ENCODE measurements at regions not wholly inside any gene's neighbourhood (a gene's known extent, or its start where the extent isn't known, plus 50 kb on each side); places are given as distances from the start of the nearest gene placed in this dataset.

GRCh38 chr5:123827811-123828210, 315.8 kb downstream of the CSNK1G3 start:
- TF ChIP-seq CTCF (conservative IDR thresholded peaks at IDR 0.05; ENCODE audit: control insufficient read depth, insufficient read depth, low read depth, low read length) = no peak

GRCh38 chr5:123819833-123820232, 307.9 kb downstream of the CSNK1G3 start:
- peak; percentile 43 for DNase-seq (ENCODE audit: low read depth)
- TF ChIP-seq CTCF (conservative IDR thresholded peaks at IDR 0.05; ENCODE audit: control insufficient read depth, insufficient read depth, low read depth, low read length) = no peak
- H3K4me3 ChIP-seq (ENCODE audit: control insufficient read depth, low read depth, low read length) = no peak overlapping the region

More at GRCh38 chr5:123827811-123828210, 315.8 kb downstream of the CSNK1G3 start:
- DNase-seq (ENCODE audit: low read depth) = no peak
- no peak overlapping the region for H3K4me3 ChIP-seq (ENCODE audit: control insufficient read depth, low read depth, low read length)

DNA sequence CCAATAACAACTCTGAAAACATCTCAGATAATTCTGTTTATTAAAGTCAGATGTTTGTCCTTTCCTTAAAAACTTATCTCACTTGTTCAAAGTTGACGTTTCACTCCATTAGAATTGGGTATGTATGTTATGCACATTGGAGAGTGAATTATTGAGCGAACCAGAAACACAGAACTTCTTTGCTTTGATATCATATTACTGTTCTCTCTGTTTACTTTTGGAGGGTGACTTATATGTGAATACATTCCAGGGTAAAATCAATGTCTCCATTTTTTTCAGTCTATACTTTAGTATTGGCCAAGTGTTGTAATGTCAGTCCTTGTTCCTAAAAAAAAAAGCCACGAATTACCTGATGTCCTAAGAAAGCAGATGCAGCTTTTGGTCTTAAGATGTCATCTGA, 307.4 kb downstream of the CSNK1G3 start:
- no peak for TF ChIP-seq CTCF (conservative IDR thresholded peaks at IDR 0.05; ENCODE audit: control insufficient read depth, insufficient read depth, low read depth, low read length)
- H3K4me3 ChIP-seq (ENCODE audit: control insufficient read depth, low read depth, low read length) = no peak overlapping the region
- DNase-seq (ENCODE audit: low read depth) = no peak

- no peak for DNase-seq (ENCODE audit: low read depth)
- TF ChIP-seq CTCF (conservative IDR thresholded peaks at IDR 0.05; ENCODE audit: control insufficient read depth, insufficient read depth, low read depth, low read length) = no peak
- H3K4me3 ChIP-seq (ENCODE audit: control insufficient read depth, low read depth, low read length) = no peak overlapping the region
Measured at GRCh38 chr5:123817267-123817666, 305.3 kb downstream of the CSNK1G3 start.

DNA sequence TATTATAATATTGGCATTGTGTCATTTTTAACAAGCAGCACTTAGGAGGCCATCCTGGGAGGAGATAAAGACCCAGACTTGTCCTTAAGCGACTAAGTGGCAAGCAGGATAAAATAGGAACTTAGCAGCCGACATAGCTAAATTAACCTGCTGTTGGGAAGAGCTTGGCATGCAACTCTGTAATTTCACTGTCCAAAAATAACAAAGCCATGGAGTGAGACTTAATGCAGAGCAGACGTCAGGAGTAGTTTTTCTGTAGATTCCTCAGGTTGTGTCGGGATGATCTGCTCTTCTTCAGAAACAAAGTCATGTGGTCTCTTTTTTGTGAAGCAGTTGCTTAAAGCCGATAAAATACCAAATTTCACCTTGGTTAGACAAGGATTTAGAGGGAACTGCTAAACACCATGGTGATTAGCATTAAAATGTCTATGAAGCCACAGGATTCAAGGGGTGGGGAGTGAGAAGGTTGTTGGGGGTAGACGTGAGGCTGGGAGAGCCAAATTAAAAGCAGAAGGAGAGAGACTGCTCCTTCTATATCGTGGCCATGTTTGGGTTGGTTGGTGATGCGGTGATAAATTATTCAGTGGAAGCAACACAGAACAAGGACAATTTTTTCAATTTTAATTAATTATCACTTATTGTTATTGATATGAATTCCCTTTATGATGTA, 303.0 kb downstream of the CSNK1G3 start:
- TF ChIP-seq CTCF (conservative IDR thresholded peaks at IDR 0.05; ENCODE audit: control insufficient read depth, insufficient read depth, low read depth, low read length) = no peak
- peak; percentile 30 for DNase-seq (ENCODE audit: low read depth)
- H3K4me3 ChIP-seq (ENCODE audit: control insufficient read depth, low read depth, low read length) = no peak overlapping the region

- peak; percentile 15 for DNase-seq (ENCODE audit: low read depth)
- no peak for TF ChIP-seq CTCF (conservative IDR thresholded peaks at IDR 0.05; ENCODE audit: control insufficient read depth, insufficient read depth, low read depth, low read length)
Measured at GRCh38 chr5:123813937-123814624, 302.1 kb downstream of the CSNK1G3 start.

More at GRCh38 chr5:123813937-123814624, 302.1 kb downstream of the CSNK1G3 start:
- no peak overlapping the region for H3K4me3 ChIP-seq (ENCODE audit: control insufficient read depth, low read depth, low read length)

All from fibroblast of mammary gland (primary cell).